ENCODE measurements at regions not wholly inside any gene's neighbourhood (a gene's known extent, or its start where the extent isn't known, plus 50 kb on each side); places are given as distances from the start of the nearest gene placed in this dataset.

GRCh38 chr7:69510114-69510513 is 88.2 kb upstream of the AUTS2 start:
- DNase-seq (ENCODE audit: low spot score) (no peak), ATAC-seq (no peak)
- H3K4me3 Mint-ChIP-seq, result no peak overlapping the region
- Histone ChIP-seq H3K4me3 (no peak overlapping the region), H3K27ac (ENCODE audit: low read depth) (no peak overlapping the region), H4K20me1 (replicated peaks; ENCODE audit: insufficient read depth) (no peaks in the 10 kb centered on the region), H3K4me2 (no peak overlapping the region), H3K27me3 (ENCODE audit: insufficient read depth) (no peaks in the 10 kb centered on the region), H3K79me2 (replicated peaks; ENCODE audit: insufficient read depth) (no peaks in the 10 kb centered on the region), H3K36me3 (ENCODE audit: insufficient read depth) (no peaks in the 10 kb centered on the region), H3K9me2 (ENCODE audit: insufficient read depth) (peaks cover 3% of the 10 kb centered on the region; the same call in 1 of the 2 replicates), H2AFZ (no peak overlapping the region), H3F3A (replicated peaks; ENCODE audit: low read depth) (no peaks in the 10 kb centered on the region), H3K4me1 (ENCODE audit: insufficient read depth) (no peaks in the 10 kb centered on the region)
- H3K27me3 Mint-ChIP-seq (ENCODE audit: insufficient read depth, low read depth, poor library complexity), result peaks cover 1% of the 10 kb centered on the region
- no peak for TF ChIP-seq EZH2 (IDR thresholded peaks at IDR 0.05; ENCODE audit: low read depth, unreplicated experiment)
- TF ChIP-seq NANOG (IDR thresholded peaks at IDR 0.05; ENCODE audit: borderline replicate concordance), result no peak
- no peak for TF ChIP-seq REST (IDR thresholded peaks at IDR 0.05; ENCODE audit: unreplicated experiment)
- TF ChIP-seq JUNB (IDR thresholded peaks at IDR 0.05; ENCODE audit: unreplicated experiment), result no peak
- TF ChIP-seq STAT1 (IDR thresholded peaks at IDR 0.05; ENCODE audit: unreplicated experiment), result no peak
- TF ChIP-seq CREB1 (CRISPR knock-in tag; IDR thresholded peaks at IDR 0.05; ENCODE audit: low read depth), result no peak
- no peak for TF ChIP-seq CTCF (conservative IDR thresholded peaks at IDR 0.05; ENCODE audit: low read depth in 2 of 2)
- TF ChIP-seq POLR2AphosphoS5 (IDR thresholded peaks at IDR 0.05; ENCODE audit: low read depth), result no peak
- no peak for TF ChIP-seq ZNF114 (CRISPR knock-in tag; IDR thresholded peaks at IDR 0.05)
- no peak for TF ChIP-seq EZH2phosphoT487 (IDR thresholded peaks at IDR 0.05; ENCODE audit: unreplicated experiment)
- no peak for TF ChIP-seq ZNF331 (CRISPR knock-in tag; IDR thresholded peaks at IDR 0.05; ENCODE audit: low read depth)
- no peaks in the 10 kb centered on the region for H3K36me3 Mint-ChIP-seq (ENCODE audit: low read depth)
- no peaks in the 10 kb centered on the region for H3K9me3 Mint-ChIP-seq
- no peak overlapping the region for H3K27ac Mint-ChIP-seq
- no peaks in the 10 kb centered on the region for H3K4me1 Mint-ChIP-seq
